ENCODE measurements at regions not wholly inside any gene's neighbourhood (a gene's known extent, or its start where the extent isn't known, plus 50 kb on each side); places are given as distances from the start of the nearest gene placed in this dataset.

DNA sequence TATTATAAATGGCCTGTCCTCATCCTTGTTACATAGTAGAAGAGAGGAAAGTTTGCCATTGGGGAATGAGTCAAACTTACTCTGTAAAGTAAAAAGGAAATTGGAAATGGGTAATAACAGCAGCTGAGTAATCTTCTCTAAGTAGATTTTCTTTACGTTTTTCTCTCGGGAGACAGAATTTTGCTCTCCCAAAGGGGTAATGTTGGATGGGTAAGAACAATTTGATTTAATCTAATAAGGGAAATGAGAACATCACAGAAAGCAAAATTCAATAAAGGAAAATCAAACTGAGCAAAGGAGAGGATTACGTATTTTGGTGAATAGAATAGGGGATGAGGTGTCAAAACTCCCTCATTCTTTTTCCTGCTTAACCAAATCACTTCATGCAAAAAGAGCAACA, 283.1 kb upstream of the FOXG1 start:
- TF ChIP-seq, protein P1, sequence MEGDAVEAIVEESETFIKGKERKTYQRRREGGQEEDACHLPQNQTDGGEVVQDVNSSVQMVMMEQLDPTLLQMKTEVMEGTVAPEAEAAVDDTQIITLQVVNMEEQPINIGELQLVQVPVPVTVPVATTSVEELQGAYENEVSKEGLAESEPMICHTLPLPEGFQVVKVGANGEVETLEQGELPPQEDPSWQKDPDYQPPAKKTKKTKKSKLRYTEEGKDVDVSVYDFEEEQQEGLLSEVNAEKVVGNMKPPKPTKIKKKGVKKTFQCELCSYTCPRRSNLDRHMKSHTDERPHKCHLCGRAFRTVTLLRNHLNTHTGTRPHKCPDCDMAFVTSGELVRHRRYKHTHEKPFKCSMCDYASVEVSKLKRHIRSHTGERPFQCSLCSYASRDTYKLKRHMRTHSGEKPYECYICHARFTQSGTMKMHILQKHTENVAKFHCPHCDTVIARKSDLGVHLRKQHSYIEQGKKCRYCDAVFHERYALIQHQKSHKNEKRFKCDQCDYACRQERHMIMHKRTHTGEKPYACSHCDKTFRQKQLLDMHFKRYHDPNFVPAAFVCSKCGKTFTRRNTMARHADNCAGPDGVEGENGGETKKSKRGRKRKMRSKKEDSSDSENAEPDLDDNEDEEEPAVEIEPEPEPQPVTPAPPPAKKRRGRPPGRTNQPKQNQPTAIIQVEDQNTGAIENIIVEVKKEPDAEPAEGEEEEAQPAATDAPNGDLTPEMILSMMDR (IDR thresholded peaks at IDR 0.05; ENCODE audit: insufficient read depth, low read length, poor library complexity, severe bottlenecking), result no peak
- TF ChIP-seq EZH2phosphoT487 (conservative IDR thresholded peaks at IDR 0.05; ENCODE audit: low read length), result no peak

Data from SU-DHL-6 (cell line).